ENCODE measurements at regions not wholly inside any gene's neighbourhood (a gene's known extent, or its start where the extent isn't known, plus 50 kb on each side); places are given as distances from the start of the nearest gene placed in this dataset.

DNA sequence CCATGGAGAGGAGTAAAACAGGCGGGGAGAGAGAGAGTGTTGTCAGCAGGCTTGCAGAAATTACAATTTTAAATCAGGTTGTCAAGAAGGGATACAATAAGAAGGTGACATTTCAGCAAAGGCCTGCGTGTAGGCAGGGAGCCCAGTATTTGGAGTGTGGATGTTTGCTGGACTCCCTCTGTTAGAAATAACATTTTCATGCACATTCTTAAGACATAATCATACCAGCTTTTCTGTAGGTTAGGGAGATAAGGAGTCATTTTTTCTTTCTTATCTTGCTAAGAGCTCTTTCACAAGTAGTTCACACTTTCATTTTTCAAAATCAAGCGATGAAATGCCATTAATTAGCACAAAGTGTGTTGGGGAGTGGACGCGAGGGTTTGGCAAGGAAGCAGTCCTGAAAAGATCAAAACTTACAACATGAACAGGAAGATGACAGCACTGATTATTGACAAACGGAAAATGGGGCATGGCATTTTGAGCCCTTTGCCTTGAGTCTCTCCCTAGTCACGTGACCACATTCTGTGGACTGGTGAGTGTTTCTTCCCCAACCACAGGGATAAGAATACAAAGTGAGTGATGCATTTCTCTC, 160.2 kb downstream of the DAD1 start:
- ChIA-PET POLR2A (no interaction called here), CTCF (ENCODE audit: low intra/inter-chr PET ratio, low total read pairs) (no interaction called here)
- no peaks in the 10 kb centered on the region for H3K36me3 ChIP-seq (replicated peaks in 1 of 2; ENCODE audit: control insufficient read depth in 1 of 2, insufficient read depth in 2 of 2, low read length in 2 of 2)
- no peaks in the 10 kb centered on the region for H3K9me3 ChIP-seq (ENCODE audit: low read length)
- TF ChIP-seq, protein P1, sequence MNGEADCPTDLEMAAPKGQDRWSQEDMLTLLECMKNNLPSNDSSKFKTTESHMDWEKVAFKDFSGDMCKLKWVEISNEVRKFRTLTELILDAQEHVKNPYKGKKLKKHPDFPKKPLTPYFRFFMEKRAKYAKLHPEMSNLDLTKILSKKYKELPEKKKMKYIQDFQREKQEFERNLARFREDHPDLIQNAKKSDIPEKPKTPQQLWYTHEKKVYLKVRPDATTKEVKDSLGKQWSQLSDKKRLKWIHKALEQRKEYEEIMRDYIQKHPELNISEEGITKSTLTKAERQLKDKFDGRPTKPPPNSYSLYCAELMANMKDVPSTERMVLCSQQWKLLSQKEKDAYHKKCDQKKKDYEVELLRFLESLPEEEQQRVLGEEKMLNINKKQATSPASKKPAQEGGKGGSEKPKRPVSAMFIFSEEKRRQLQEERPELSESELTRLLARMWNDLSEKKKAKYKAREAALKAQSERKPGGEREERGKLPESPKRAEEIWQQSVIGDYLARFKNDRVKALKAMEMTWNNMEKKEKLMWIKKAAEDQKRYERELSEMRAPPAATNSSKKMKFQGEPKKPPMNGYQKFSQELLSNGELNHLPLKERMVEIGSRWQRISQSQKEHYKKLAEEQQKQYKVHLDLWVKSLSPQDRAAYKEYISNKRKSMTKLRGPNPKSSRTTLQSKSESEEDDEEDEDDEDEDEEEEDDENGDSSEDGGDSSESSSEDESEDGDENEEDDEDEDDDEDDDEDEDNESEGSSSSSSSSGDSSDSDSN (CRISPR knock-in tag; IDR thresholded peaks at IDR 0.05) = no peak
- TF ChIP-seq MYNN (CRISPR knock-in tag; IDR thresholded peaks at IDR 0.05; ENCODE audit: low read depth) (no peak), ZNF337 (CRISPR knock-in tag; IDR thresholded peaks at IDR 0.05; ENCODE audit: borderline replicate concordance, low read depth) (no peak), TEAD3 (CRISPR knock-in tag; optimal IDR thresholded peaks at IDR 0.05; ENCODE audit: borderline replicate concordance) (no peak), RAD51 (IDR thresholded peaks at IDR 0.05; ENCODE audit: borderline replicate concordance) (peak; percentile 96), KAT8 (CRISPR knock-in tag; IDR thresholded peaks at IDR 0.05) (no peak), LCORL (IDR thresholded peaks at IDR 0.05) (0 out of 2 replicates have a peak, but pooled peaks have one; percentile 24), LCORL (CRISPR knock-in tag; IDR thresholded peaks at IDR 0.05) (no peak), USF2 (IDR thresholded peaks at IDR 0.05; ENCODE audit: low read depth, low read length) (peak; percentile 93), USF2 (CRISPR knock-in tag; IDR thresholded peaks at IDR 0.05; ENCODE audit: borderline replicate concordance) (peak; percentile 22; the same call in 1 of the 2 replicates), ZNF496 (CRISPR knock-in tag; IDR thresholded peaks at IDR 0.05; ENCODE audit: insufficient replicate concordance) (no peak), BHLHE40 (IDR thresholded peaks at IDR 0.05; ENCODE audit: low read length) (peak; percentile 22; the same call in 1 of the 2 replicates)
- peaks cover 0 to 2% of the 10 kb centered on the region in 2 experiments; a peak in 1 of 5 replicates for H3K27me3 ChIP-seq (ENCODE audit: control insufficient read depth in 1 of 2, insufficient read depth in 2 of 2, low read length in 2 of 2)
- no peak overlapping the region for H3K4me2 ChIP-seq (ENCODE audit: low read depth, low read length)
- no peaks in the 10 kb centered on the region for H4K20me1 ChIP-seq (ENCODE audit: insufficient read depth, low read length)
- intact Hi-C loops (cut with micrococcal nuclease; ENCODE audit: unreplicated experiment) (loop anchor here (5.0 kb wide), 1 partner anchor 106 kb away; no protein-coding TSS in a partner anchor), in situ Hi-C loops (cut with HindIII; ENCODE audit: extremely low pct_ligation_motif_present, low pct_unique_long_range_greater_than_20kb) (no loop called here)
- DNase-seq (ENCODE audit: low spot score) = no peak
- WGBS (ENCODE audit: low lambda C conversion rate) = 51% methylated on average over 7 of the region's 7 CpGs
- no TSS peak for BruUV-seq (replicated peaks)
- H2AFZ ChIP-seq (ENCODE audit: low read length) = no peak overlapping the region
- H3K27ac ChIP-seq (ENCODE audit: extremely low read length, insufficient read depth, low read length) = no peak overlapping the region
- H3K9ac ChIP-seq (ENCODE audit: insufficient read depth, low read depth, low read length) = no peak overlapping the region
- no peak for ATAC-seq
- peaks cover 23% of the 10 kb centered on the region for H3K4me1 ChIP-seq (ENCODE audit: insufficient read depth, low read length)
- H3K79me2 ChIP-seq (ENCODE audit: insufficient read depth, low read length) = no peaks in the 10 kb centered on the region
- no peak for FAIRE-seq
- H3K4me3 ChIP-seq (replicated peaks in 1 of 3; ENCODE audit: insufficient read depth in 1 of 3, low read depth in 2 of 3, low read length in 3 of 3) = no peak overlapping the region

Data from HepG2 (cell line).